NCI-H526 treated with DMSO at 0.1 percent for 48 hours (cell line): ENCODE measurements at regions not wholly inside any gene's neighbourhood (a gene's known extent, or its start where the extent isn't known, plus 50 kb on each side); places are given as distances from the start of the nearest gene placed in this dataset.

ENCODE experiments used
- DNase-seq: peaks from one replicate; lab custom pipeline; 2025; lab: John Stamatoyannopoulos, UW

DNA sequence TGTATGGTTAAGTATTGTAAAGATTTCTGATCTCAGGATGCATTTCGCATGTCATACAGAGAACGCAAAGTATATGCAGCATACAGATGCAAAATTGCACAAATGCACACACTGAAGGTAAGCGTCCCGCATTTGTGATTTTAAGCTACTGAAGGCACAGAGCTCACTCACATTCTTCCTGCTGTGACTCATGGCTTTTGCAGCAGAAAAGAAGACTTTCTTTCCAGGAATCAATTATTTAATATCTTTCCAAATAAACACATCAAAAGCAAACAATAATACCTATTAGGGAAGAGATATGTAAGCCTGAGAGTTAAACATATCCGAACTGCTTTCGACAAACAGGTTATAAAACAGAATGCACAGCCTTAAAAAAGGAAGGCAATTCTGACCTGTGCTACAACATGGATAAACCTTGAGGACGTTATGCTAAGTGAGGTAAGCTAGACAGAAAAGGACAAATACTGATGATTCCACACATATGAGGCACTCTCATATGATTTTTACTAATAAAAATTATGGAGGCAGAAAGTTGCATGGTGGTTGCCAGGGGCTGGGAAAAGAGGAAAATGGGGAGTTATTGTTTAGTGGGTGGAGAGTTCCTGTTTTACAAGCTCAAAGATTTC, 109.0 kb downstream of the TFAP2A start:
- no peak for DNase-seq

- DNase-seq = no peak
Measured at GRCh38 chr6:10303608-10304506, 111.0 kb downstream of the TFAP2A start.

GRCh38 chr6:10302566-10303235, 112.2 kb downstream of the TFAP2A start:
- DNase-seq = no peak

- no peak for DNase-seq
Measured at GRCh38 chr6:10300071-10300470, 114.8 kb downstream of the TFAP2A start.

GRCh38 chr6:10297832-10298231, 117.0 kb downstream of the TFAP2A start:
- no peak for DNase-seq

- DNase-seq = no peak
Measured at GRCh38 chr6:10278746-10279145, 136.1 kb downstream of the TFAP2A start.

- no peak for DNase-seq
Measured at GRCh38 chr6:10276660-10277287, 138.1 kb downstream of the TFAP2A start.

GRCh38 chr6:10276106-10276505, 138.8 kb downstream of the TFAP2A start:
- DNase-seq = no peak

- DNase-seq = no peak
Measured at GRCh38 chr6:10272591-10272990, 142.3 kb downstream of the TFAP2A start.

DNA sequence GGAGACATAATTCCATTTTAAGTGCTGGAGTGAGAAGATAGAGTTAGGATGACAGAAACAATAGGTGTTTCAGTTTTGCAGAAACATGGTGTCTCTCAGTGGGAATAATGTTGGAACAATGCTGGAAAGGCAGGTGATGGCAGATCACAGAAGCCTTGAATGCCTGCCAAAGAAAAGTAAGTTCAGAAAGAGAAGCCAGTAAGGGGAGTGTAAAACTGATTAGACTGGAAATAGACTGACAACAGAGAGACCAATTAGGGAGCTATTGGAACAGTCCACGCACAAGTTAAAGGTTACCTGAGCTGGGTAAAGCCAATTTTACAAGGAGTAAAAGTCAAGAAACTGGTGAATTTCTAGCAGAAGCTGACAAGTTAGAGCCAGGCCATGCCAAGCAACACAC, 142.9 kb downstream of the TFAP2A start:
- no peak for DNase-seq

GRCh38 chr6:10269814-10270472, 144.9 kb downstream of the TFAP2A start:
- DNase-seq = no peak

DNA sequence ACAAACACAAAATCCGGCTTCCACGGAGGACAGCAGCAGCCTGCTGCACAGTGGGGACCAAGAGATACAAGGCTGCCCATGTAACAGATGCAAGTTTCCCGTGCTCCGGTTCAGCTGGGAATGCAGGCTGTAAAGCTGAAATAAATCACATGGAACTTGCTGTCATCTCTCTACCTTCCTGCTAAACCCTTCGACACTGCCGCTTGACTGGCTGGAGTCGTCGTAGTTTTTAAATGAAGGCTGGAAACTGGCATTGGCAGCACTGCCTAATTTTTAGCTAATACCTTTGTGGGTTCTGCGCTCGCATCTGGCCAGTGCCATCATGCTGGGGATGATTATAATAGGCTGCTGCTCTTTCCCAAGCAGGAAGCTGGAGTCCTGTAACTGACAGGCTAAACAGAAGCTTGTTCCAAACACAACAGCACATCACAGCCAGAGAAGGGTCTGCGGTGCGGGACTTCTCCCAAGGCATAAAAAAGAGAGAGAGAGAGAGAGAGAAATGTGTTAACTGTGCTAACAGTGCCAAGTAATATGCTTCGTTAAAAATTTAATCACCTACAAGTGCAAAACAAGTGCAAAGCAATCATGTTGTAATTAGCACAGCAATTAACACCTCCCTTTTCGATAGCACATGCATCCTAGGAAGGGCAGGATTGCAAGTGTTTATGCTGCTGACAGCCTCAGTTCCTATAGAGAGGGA, 146.1 kb downstream of the TFAP2A start:
- no peak for DNase-seq

- no peak for DNase-seq
Measured at GRCh38 chr6:10268111-10268510, 146.8 kb downstream of the TFAP2A start.

GRCh38 chr6:10266462-10266861, 148.4 kb downstream of the TFAP2A start:
- DNase-seq = no peak

- no peak for DNase-seq
Measured at GRCh38 chr6:10266061-10266460, 148.8 kb downstream of the TFAP2A start.

DNA sequence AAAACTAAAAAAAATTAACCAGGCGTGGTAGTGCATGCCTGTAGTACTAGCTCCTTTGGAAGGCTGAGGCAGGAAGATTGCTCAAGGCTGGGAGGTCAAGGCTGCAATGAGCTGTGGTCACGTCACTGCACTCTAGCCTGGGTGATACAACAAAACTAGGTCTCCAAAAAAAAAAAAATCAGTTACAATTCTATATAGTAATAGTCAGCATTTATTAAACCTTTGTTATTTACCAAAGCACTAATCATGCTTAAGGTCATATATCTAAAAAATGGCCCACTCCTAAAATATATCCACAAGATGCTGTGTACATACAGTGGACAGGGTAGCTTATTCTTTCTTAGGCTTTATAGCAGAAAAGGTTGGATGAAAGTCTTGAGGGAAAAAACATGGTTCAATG, 152.4 kb downstream of the TFAP2A start:
- no peak for DNase-seq

DNA sequence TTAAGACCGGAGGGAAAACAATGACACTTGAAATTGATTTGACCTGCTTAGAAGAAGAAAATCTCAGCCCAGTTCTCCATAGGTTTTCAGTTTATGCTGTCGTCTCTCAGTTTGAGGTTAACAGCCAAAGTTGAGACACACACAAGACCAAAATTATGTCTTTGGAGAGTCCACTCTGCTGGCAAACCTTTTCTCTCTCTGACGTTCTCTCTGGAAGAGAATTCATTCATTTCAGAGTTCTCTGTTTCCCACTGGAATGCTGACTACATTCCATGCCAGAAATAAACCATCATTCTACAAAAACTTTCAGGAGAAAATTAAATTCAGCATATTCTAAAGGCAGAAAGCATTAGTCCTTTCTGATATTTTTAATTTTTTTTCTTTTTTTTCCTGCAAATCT, 155.2 kb downstream of the TFAP2A start:
- no peak for DNase-seq

DNA sequence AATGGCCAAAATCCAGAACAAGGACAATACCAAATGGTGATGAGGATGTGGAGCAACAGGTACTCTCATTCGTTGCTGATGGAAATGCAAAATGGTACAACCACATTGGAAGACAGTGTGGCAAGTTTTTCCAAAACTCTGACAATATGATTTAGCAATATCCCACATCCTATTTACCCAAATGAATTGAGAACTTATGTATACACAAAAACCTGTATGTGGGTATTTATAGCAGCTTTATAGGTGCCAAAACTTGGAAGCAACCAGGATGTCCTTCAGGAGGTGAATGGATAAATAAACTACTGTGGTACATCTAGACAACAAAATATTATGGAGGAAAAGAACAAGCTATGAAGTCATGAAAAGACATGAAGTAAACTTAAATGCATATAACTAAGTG, 156.5 kb downstream of the TFAP2A start:
- DNase-seq = no peak

DNA sequence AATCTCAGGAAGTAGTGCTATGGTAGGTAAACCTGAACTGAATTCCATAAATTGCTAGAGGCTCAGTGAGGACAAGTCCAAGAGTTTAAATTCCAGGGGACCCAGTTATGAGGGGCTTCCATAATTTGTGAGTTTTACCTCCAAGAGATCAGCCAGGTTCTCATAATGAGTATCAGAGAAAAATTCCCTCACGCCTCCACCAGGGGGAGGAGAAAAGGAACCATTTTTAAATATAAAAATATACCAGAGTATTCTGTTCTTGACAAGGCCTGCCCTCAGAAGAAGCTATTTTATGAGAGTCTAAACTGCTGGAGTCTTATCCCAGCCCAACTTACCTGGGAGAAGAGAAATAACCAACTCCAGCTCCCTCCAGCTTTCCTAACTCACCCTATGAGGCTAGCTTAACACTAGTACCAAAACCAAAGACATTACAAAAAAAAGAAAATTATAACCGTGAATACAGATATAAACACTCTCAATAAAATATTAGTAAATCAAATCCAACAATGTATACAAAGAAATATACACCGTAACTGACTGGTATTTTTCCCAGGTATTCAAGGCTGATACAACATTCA, 158.7 kb downstream of the TFAP2A start:
- no peak for DNase-seq

DNA sequence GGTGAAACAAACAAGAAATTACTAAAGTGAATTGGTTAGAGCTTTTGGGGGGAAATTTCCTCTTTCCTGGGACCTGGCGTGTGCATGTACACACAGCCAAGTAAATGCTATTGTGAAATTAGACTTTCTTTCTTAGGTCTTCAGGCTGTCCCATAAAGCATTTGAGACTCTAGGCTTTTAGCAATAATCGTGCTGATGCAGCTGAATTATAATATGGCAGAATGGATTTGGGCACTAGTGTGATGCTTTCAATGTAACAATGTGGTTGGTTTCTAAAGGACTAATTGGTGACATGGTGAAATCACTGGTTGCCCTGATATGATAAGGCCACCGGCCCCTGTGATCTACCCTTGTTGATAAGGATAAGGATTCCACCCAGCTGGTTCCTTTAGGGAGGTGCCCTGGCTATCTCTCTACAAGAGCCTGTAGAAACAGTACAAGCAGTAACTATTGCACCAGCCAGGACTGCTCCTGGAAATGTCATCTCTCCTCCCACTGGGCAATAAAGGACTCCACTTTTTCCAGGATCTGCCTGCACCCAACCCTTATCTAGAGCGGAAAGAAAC, 164.1 kb downstream of the TFAP2A start:
- no peak for DNase-seq

DNA sequence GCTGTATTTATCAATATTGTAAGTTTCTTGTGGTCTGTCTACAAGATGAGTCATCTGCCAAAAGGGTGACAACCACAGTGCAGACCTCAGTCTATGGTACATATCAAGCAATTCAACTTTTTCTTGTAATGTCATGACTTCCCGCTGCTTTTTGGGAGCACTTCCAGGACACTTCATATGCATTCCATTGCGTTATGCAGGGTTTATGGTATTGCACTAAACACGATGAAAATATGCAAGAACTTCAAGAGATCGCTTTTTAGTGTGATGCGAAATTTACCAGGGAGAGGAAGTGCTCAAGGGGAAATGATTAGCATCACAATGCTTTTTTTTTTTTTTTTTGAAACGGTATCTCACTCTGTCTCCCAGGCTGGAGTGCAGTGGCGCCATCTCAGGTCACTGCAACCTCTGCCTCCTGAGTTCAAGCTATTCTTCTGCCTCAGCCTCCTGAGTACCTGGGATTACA, 166.5 kb downstream of the TFAP2A start:
- no peak for DNase-seq
